ENCODE measurements at regions not wholly inside any gene's neighbourhood (a gene's known extent, or its start where the extent isn't known, plus 50 kb on each side); places are given as distances from the start of the nearest gene placed in this dataset.

- TF ChIP-seq PRRX2 (CRISPR knock-in tag; IDR thresholded peaks at IDR 0.05) (no peak), NFATC4 (CRISPR knock-in tag; IDR thresholded peaks at IDR 0.05) (no peak), AR (CRISPR knock-in tag; IDR thresholded peaks at IDR 0.05) (no peak)
These were observed 830.2 kb downstream of the DHX35 start (continued) for GRCh38 chr20:39792334-39792733.

- H3K9me3 Mint-ChIP-seq: no peaks in the 10 kb centered on the region
- no peak overlapping the region for H3K4me3 Mint-ChIP-seq
- peaks cover 4% of the 10 kb centered on the region for H3K36me3 Mint-ChIP-seq
- DNase-seq (ENCODE audit: low spot score) (no peak), ATAC-seq (no peak)
- ChIA-PET CTCF (interaction anchor here (0.9 kb wide), 1 partner anchor 391 kb away, joined by 3 read pairs; no protein-coding TSS in a partner anchor), POLR2A (no interaction called here)
- H3K4me1 Mint-ChIP-seq: peaks cover 8% of the 10 kb centered on the region
- H3K27me3 Mint-ChIP-seq (ENCODE audit: low read depth): no peaks in the 10 kb centered on the region
- H3K27ac Mint-ChIP-seq: no peak overlapping the region
- no peak for TF ChIP-seq FOXP4 (CRISPR knock-in tag; IDR thresholded peaks at IDR 0.05)
- no peak for TF ChIP-seq SMAD4 (CRISPR knock-in tag; IDR thresholded peaks at IDR 0.05)
- no peak for TF ChIP-seq NR1H2 (CRISPR knock-in tag; IDR thresholded peaks at IDR 0.05)
- TF ChIP-seq PREB (CRISPR knock-in tag; IDR thresholded peaks at IDR 0.05; ENCODE audit: borderline replicate concordance): no peak
- TF ChIP-seq ATF6 (CRISPR knock-in tag; IDR thresholded peaks at IDR 0.05): no peak
- no peak for TF ChIP-seq ZNF281 (CRISPR knock-in tag; IDR thresholded peaks at IDR 0.05)
- TF ChIP-seq JUN (CRISPR knock-in tag; IDR thresholded peaks at IDR 0.05): no peak
- no peak for TF ChIP-seq NFYB (CRISPR knock-in tag; conservative IDR thresholded peaks at IDR 0.05; ENCODE audit: low read depth)
- TF ChIP-seq ERG (CRISPR knock-in tag; IDR thresholded peaks at IDR 0.05): no peak
- no peak for TF ChIP-seq ZNF263 (CRISPR knock-in tag; IDR thresholded peaks at IDR 0.05; ENCODE audit: low read depth)
- TF ChIP-seq ZBTB43 (CRISPR knock-in tag; IDR thresholded peaks at IDR 0.05): no peak
- no peak for TF ChIP-seq MAX (CRISPR knock-in tag; IDR thresholded peaks at IDR 0.05)
- TF ChIP-seq HMGA2 (CRISPR knock-in tag; IDR thresholded peaks at IDR 0.05): no peak
- no peak for TF ChIP-seq ARID4B (CRISPR knock-in tag; IDR thresholded peaks at IDR 0.05; ENCODE audit: borderline replicate concordance)
- no peak for TF ChIP-seq ZNF232 (CRISPR knock-in tag; IDR thresholded peaks at IDR 0.05)
These were observed 827.3 kb downstream of the DHX35 start for GRCh38 chr20:39789411-39789810.

All from WTC11 (cell line).